Retina (tissue), 1 donor: ENCODE measurements at regions not wholly inside any gene's neighbourhood (a gene's known extent, or its start where the extent isn't known, plus 50 kb on each side); places are given as distances from the start of the nearest gene placed in this dataset.

Experiments used
- DNase-seq: peaks from one replicate; pipeline ENCODE4 v3.0.0-alpha.2; 2016

- no peak for DNase-seq
Observed at GRCh38 chr3:78004571-78004970, 964.7 kb downstream of the ROBO2 start.

GRCh38 chr3:78013653-78014052, 973.8 kb downstream of the ROBO2 start:
- no peak for DNase-seq

GRCh38 chr3:78015856-78016255, 976.0 kb downstream of the ROBO2 start:
- no peak for DNase-seq

GRCh38 chr3:78021710-78022109, 981.8 kb downstream of the ROBO2 start:
- DNase-seq, result no peak

- DNase-seq, result no peak
Observed at GRCh38 chr3:78022232-78022631, 982.3 kb downstream of the ROBO2 start.

GRCh38 chr3:78023257-78023656, 983.4 kb downstream of the ROBO2 start:
- no peak for DNase-seq

GRCh38 chr3:78025916-78026315, 986.0 kb downstream of the ROBO2 start:
- DNase-seq, result no peak

GRCh38 chr3:78026318-78026828, 986.5 kb downstream of the ROBO2 start:
- DNase-seq, result no peak

- DNase-seq, result no peak
Observed at GRCh38 chr3:78029775-78030174, 989.9 kb downstream of the ROBO2 start.

- peak; percentile 15 for DNase-seq
Observed at GRCh38 chr3:78035131-78035641, 995.3 kb downstream of the ROBO2 start.

- DNase-seq, result no peak
Observed at GRCh38 chr3:78041486-78041885, 1001.6 kb downstream of the ROBO2 start.

GRCh38 chr3:78046566-78046965, 1006.7 kb downstream of the ROBO2 start:
- DNase-seq, result no peak

GRCh38 chr3:78048698-78049097, 1008.8 kb downstream of the ROBO2 start:
- DNase-seq, result no peak

- DNase-seq, result no peak
Observed at GRCh38 chr3:78049521-78049920, 1009.6 kb downstream of the ROBO2 start.

- no peak for DNase-seq
Observed at GRCh38 chr3:78050276-78051065, 1010.6 kb downstream of the ROBO2 start.

GRCh38 chr3:78052746-78053145, 1012.8 kb downstream of the ROBO2 start:
- no peak for DNase-seq

GRCh38 chr3:78066287-78066686, 1026.4 kb downstream of the ROBO2 start:
- DNase-seq, result no peak

- no peak for DNase-seq
Observed at GRCh38 chr3:78070188-78070587, 1030.3 kb downstream of the ROBO2 start.

GRCh38 chr3:78076379-78076778, 1036.5 kb downstream of the ROBO2 start:
- no peak for DNase-seq

- no peak for DNase-seq
Observed at GRCh38 chr3:78077178-78077577, 1037.3 kb downstream of the ROBO2 start.

GRCh38 chr3:78077842-78078241, 1037.9 kb downstream of the ROBO2 start:
- no peak for DNase-seq

GRCh38 chr3:78079514-78079913, 1039.6 kb downstream of the ROBO2 start:
- DNase-seq, result no peak

GRCh38 chr3:78086150-78086549, 1046.3 kb downstream of the ROBO2 start:
- DNase-seq, result no peak

- DNase-seq, result no peak
Observed at GRCh38 chr3:78087134-78087533, 1047.2 kb downstream of the ROBO2 start.

GRCh38 chr3:78088006-78088405, 1048.1 kb downstream of the ROBO2 start:
- DNase-seq, result no peak
